IPS-NIHi11 (cell line): ENCODE measurements at regions not wholly inside any gene's neighbourhood (a gene's known extent, or its start where the extent isn't known, plus 50 kb on each side); places are given as distances from the start of the nearest gene placed in this dataset.
"Not testable (repeated sequence)": the region's sequence is repeated elsewhere in the genome, so short reads cannot be mapped to it uniquely, and the experiment has no call there.

Source experiments
- DNase-seq: peaks from one replicate; pipeline ENCODE4 v3.0.0; 2012; ENCODE audit warnings: mixed read lengths, low spot score

GRCh38 chr21:19522381-19522780, 1118.8 kb upstream of the TMPRSS15 start:
- no peak for DNase-seq

- no peak for DNase-seq
These were observed 1119.5 kb upstream of the TMPRSS15 start for GRCh38 chr21:19523061-19523460.

GRCh38 chr21:19523746-19524145, 1120.2 kb upstream of the TMPRSS15 start:
- DNase-seq, result no peak

- DNase-seq, result no peak
These were observed 1125.4 kb upstream of the TMPRSS15 start for GRCh38 chr21:19529031-19529430.

- DNase-seq, result no peak
These were observed 1131.8 kb upstream of the TMPRSS15 start for GRCh38 chr21:19535356-19535755.

- DNase-seq, result no peak
These were observed 1133.5 kb upstream of the TMPRSS15 start for GRCh38 chr21:19537116-19537515.

GRCh38 chr21:19540287-19540686, 1136.7 kb upstream of the TMPRSS15 start:
- DNase-seq, result no peak

GRCh38 chr21:19541602-19542001, 1138.0 kb upstream of the TMPRSS15 start:
- no peak for DNase-seq

GRCh38 chr21:19544493-19544892, 1140.9 kb upstream of the TMPRSS15 start:
- not testable (repeated sequence) for DNase-seq

- DNase-seq, result no peak
These were observed 1144.6 kb upstream of the TMPRSS15 start for GRCh38 chr21:19547951-19548840.

- DNase-seq, result peak; percentile 30
These were observed 1150.5 kb upstream of the TMPRSS15 start for GRCh38 chr21:19553919-19554615.

- DNase-seq, result no peak
These were observed 1153.5 kb upstream of the TMPRSS15 start for GRCh38 chr21:19557046-19557445.

GRCh38 chr21:19557488-19557887, 1153.9 kb upstream of the TMPRSS15 start:
- no peak for DNase-seq

GRCh38 chr21:19565587-19565986, 1162.0 kb upstream of the TMPRSS15 start:
- DNase-seq, result no peak

- no peak for DNase-seq
These were observed 1163.4 kb upstream of the TMPRSS15 start for GRCh38 chr21:19566975-19567374.

- no peak for DNase-seq
These were observed 1173.8 kb upstream of the TMPRSS15 start for GRCh38 chr21:19577381-19577780.

- DNase-seq, result no peak
These were observed 1186.5 kb upstream of the TMPRSS15 start for GRCh38 chr21:19590044-19590443.

- DNase-seq, result no peak
These were observed 1199.5 kb upstream of the TMPRSS15 start for GRCh38 chr21:19603011-19603593.

- DNase-seq, result no peak
These were observed 1204.6 kb upstream of the TMPRSS15 start for GRCh38 chr21:19608101-19608621.

GRCh38 chr21:19609611-19610010, 1206.0 kb upstream of the TMPRSS15 start:
- DNase-seq, result no peak

GRCh38 chr21:19621837-19622496, 1218.4 kb upstream of the TMPRSS15 start:
- no peak for DNase-seq

GRCh38 chr21:19640964-19641363, 1237.4 kb upstream of the TMPRSS15 start:
- DNase-seq, result no peak
